HG03159 (cell line): ENCODE measurements at regions not wholly inside any gene's neighbourhood (a gene's known extent, or its start where the extent isn't known, plus 50 kb on each side); places are given as distances from the start of the nearest gene placed in this dataset.

Source experiments
- ATAC-seq: cut with Tn5 transposase; IDR thresholded peaks from one replicate; pipeline ENCODE4 v1.9.1; 2021; ENCODE audit warnings: mild to moderate bottlenecking, moderate library complexity; ENCODE audit not compliant: unreplicated experiment

GRCh38 chr7:23971031-23971430, 261.0 kb downstream of the STK31 start:
- ATAC-seq: no peak

GRCh38 chr7:23972057-23972456, 262.0 kb downstream of the STK31 start:
- no peak for ATAC-seq

GRCh38 chr7:23973264-23973663, 263.2 kb downstream of the STK31 start:
- no peak for ATAC-seq

- ATAC-seq: no peak
Measured at GRCh38 chr7:23980081-23980480, 270.1 kb downstream of the STK31 start.

GRCh38 chr7:23981314-23981713, 271.3 kb downstream of the STK31 start:
- no peak for ATAC-seq

GRCh38 chr7:23981758-23982157, 271.7 kb downstream of the STK31 start:
- ATAC-seq: no peak

GRCh38 chr7:24005517-24005916, 278.5 kb upstream of the NPY start:
- no peak for ATAC-seq

GRCh38 chr7:24010495-24010894, 273.5 kb upstream of the NPY start:
- ATAC-seq: no peak

- ATAC-seq: peak; percentile 80
Measured at GRCh38 chr7:24017519-24017918, 266.5 kb upstream of the NPY start.

- ATAC-seq: no peak
Measured at GRCh38 chr7:24018331-24018730, 265.7 kb upstream of the NPY start.

- ATAC-seq: no peak
Measured at GRCh38 chr7:24019841-24020240, 264.1 kb upstream of the NPY start.

GRCh38 chr7:24024276-24025068, 259.5 kb upstream of the NPY start:
- ATAC-seq: no peak

GRCh38 chr7:24025094-24025493, 258.9 kb upstream of the NPY start:
- no peak for ATAC-seq

GRCh38 chr7:24025765-24026164, 258.2 kb upstream of the NPY start:
- no peak for ATAC-seq

GRCh38 chr7:24026351-24026750, 257.6 kb upstream of the NPY start:
- ATAC-seq: no peak

- ATAC-seq: no peak
Measured at GRCh38 chr7:24029068-24029467, 254.9 kb upstream of the NPY start.

GRCh38 chr7:24034251-24034650, 249.7 kb upstream of the NPY start:
- ATAC-seq: no peak

GRCh38 chr7:24035366-24036032, 248.5 kb upstream of the NPY start:
- ATAC-seq: no peak

- no peak for ATAC-seq
Measured at GRCh38 chr7:24036033-24036412, 248.0 kb upstream of the NPY start.

GRCh38 chr7:24038993-24039392, 245.0 kb upstream of the NPY start:
- ATAC-seq: no peak

GRCh38 chr7:24039991-24040624, 243.9 kb upstream of the NPY start:
- no peak for ATAC-seq

GRCh38 chr7:24042028-24042427, 242.0 kb upstream of the NPY start:
- no peak for ATAC-seq
